GM12892 (cell line): ENCODE measurements at regions not wholly inside any gene's neighbourhood (a gene's known extent, or its start where the extent isn't known, plus 50 kb on each side); places are given as distances from the start of the nearest gene placed in this dataset.

Experiments
- POLR2A ChIP-seq: IDR thresholded peaks from 2 replicates; pipeline ENCODE4 v1.6.1; 2011; ENCODE audit warnings: low read depth, low read length, control low read depth
- POLR2AphosphoS5 ChIP-seq: IDR thresholded peaks from 2 replicates; pipeline ENCODE4 v1.6.1; 2011; ENCODE audit warnings: low read depth, low read length, control low read depth

DNA sequence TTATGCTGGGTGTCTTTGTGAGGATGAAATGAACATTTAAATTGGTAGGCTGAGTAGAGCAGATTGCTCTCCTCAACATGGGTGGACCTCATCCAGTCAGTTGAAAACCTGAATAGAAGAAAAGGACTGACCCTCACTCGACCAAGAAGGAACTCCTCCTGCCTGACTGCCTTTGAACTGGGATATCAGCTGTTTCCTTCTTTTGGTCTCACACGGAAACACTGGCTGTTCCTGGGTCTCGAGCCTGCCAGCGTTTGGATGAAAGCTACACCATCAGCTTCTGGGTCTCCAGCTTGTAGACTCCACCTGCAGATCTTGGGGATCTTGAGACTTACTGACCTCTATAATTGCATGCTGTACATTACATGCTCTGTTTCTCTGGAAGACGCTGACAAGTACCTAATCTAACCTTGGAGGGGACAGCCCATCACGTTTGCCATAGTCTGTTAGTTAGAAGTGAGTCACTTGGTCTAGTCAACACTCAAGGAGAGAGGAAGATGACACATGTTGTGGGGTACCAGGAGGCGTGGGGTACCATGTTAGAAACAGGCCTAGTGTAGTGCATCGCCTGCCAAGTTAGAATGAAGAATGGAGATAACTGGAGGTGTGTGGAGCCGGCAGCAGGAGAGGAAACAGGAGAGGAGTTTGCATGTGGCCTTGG is 267.0 kb downstream of the MREG start:
- TF ChIP-seq POLR2AphosphoS5 = no peak
- TF ChIP-seq POLR2A = no peak
